Spleen (tissue), 11 donors: ENCODE measurements at regions not wholly inside any gene's neighbourhood (a gene's known extent, or its start where the extent isn't known, plus 50 kb on each side); places are given as distances from the start of the nearest gene placed in this dataset.
"Not testable (repeated sequence)": the region's sequence is repeated elsewhere in the genome, so short reads cannot be mapped to it uniquely, and the experiment has no call there.

Experiments
- DNase-seq: peaks from one replicate; pipeline ENCODE4 v3.0.0-alpha.2; 2020
- H3K27ac ChIP-seq, 8 donors: fragments of 200-600 bp; sonication (generic) in 7 of 8; 1 replicate in 4 of 8; 2 replicates in 4 of 8; pipeline versions ENCODE4 v1.5.0 to v1.8.0; 2016 to 2021; ENCODE audit warnings: inconsistent platforms in 4 of 8, mild to moderate bottlenecking in 4 of 8, moderate library complexity in 1 of 8
- H3K27me3 ChIP-seq, 7 donors: fragments of 200-600 bp; sonication (generic) in 6 of 7; replicated peaks in 1 of 7; 1 replicate in 4 of 7; 2 replicates in 3 of 7; pipeline versions ENCODE4 v1.5.0 to v1.8.0; 2016 to 2021; ENCODE audit warnings: inconsistent platforms in 3 of 7, mild to moderate bottlenecking in 1 of 7
- H3K36me3 ChIP-seq, 6 donors: fragments of 200-600 bp; sonication (generic) in 5 of 6; 1 replicate in 4 of 6; 2 replicates in 2 of 6; pipeline versions ENCODE4 v1.5.0 to v1.8.0; 2016 to 2021; ENCODE audit warnings: inconsistent platforms in 2 of 6
- H3K4me1 ChIP-seq, 6 donors: fragments of 200-600 bp; sonication (generic) in 5 of 6; 1 replicate in 3 of 6; 2 replicates in 3 of 6; pipeline versions ENCODE4 v1.5.0 to v1.8.0; 2016 to 2021; ENCODE audit warnings: inconsistent platforms in 3 of 6
- H3K4me3 ChIP-seq, 8 donors: fragments of 200-600 bp; sonication (generic) in 7 of 8; 1 replicate in 4 of 8; 2 replicates in 4 of 8; pipeline versions ENCODE4 v1.5.0 to v1.8.0; 2016 to 2021; ENCODE audit warnings: inconsistent platforms in 4 of 8, mild to moderate bottlenecking in 4 of 8, moderate library complexity in 2 of 8
- H3K9me3 ChIP-seq, 8 donors: fragments of 200-600 bp; sonication (generic) in 7 of 8; 1 replicate in 4 of 8; 2 replicates in 4 of 8; pipeline versions ENCODE4 v1.5.0 to v1.8.0; 2016 to 2021; ENCODE audit warnings: inconsistent platforms in 4 of 8
- CTCF ChIP-seq, 11 experiments: fragments of 200-600 bp in 7 of 11; fragments of 450-650 bp in 4 of 11; sonication (generic) in 4 of 11; IDR thresholded peaks in 8 of 11; conservative IDR thresholded peaks in 3 of 11; 1 replicate in 7 of 11; 2 replicates in 4 of 11; pipeline versions ENCODE4 v1.4.0 to v1.8.0; 2016 to 2021; ENCODE audit warnings: antibody characterized with exemption in 11 of 11, inconsistent platforms in 4 of 11, mild to moderate bottlenecking in 1 of 11
- POLR2A ChIP-seq, 3 donors: fragments of 450-650 bp; IDR thresholded peaks; one replicate each; pipeline ENCODE4 v1.5.1; 2017; ENCODE audit warnings: antibody characterized with exemption in 3 of 3, mild to moderate bottlenecking in 1 of 3
- POLR2AphosphoS5 ChIP-seq, 3 donors: sonication (generic); formaldehyde crosslinking; IDR thresholded peaks; one replicate each; pipeline ENCODE4 v1.5.1; 2017; ENCODE audit warnings: antibody characterized with exemption in 3 of 3
- WGBS, 5 donors: extraction: QIAGEN DNeasy Blood & Tissue Kit in 3 of 5; methylation state at CpG; one replicate each; pipeline versions ENCODE4 v1.1.5 to v1.1.7; 2013 to 2018; 5-methylcytosine and 5-hydroxymethylcytosine counted together
- intact Hi-C: fragments of 100-400 bp; cut with DNase I; formaldehyde crosslinking; loops from one replicate; pipeline ENCODE4 v1.15.0; 2023; ENCODE audit warnings: low total_unique reads
- donor health status: healthy with polysubstance abuse.
- donor health status: DM: no; HTN: no; CAD: no; lungs with moderate emphysema.
- donor health status: DM: no; HTN: no; CAD: no.
- donor health status: Bipolar disorder and iron deficiency.
- donor health status: healthy.
- donor health status: DM: no; HTN: no; CAD: no.
- donor health status: DM: yes; HTN: yes; CAD: no.

GRCh38 chr3:106108925-106109324 lies 240.1 kb upstream of the CBLB start:
- Histone ChIP-seq H3K4me3 (no peak overlapping the region), H3K4me1 (no peaks in the 10 kb centered on the region), H3K27me3 (no peaks in the 10 kb centered on the region), H3K9me3 (no peaks in the 10 kb centered on the region), H3K36me3 (no peaks in the 10 kb centered on the region), H3K27ac (no peak overlapping the region)
- 65 to 84% (median 72%) methylated on average over 2 of the region's 2 CpGs for WGBS, 5 donors
- no peak for TF ChIP-seq POLR2AphosphoS5 (IDR thresholded peaks at IDR 0.05)
- no peak for TF ChIP-seq POLR2A (IDR thresholded peaks at IDR 0.05)
- TF ChIP-seq CTCF (IDR thresholded peaks at IDR 0.05 in 8 of 11, conservative IDR thresholded peaks at IDR 0.05 in 3 of 11), result no peak
- intact Hi-C loops, result no loop called here
- DNase-seq, result no peak

DNA sequence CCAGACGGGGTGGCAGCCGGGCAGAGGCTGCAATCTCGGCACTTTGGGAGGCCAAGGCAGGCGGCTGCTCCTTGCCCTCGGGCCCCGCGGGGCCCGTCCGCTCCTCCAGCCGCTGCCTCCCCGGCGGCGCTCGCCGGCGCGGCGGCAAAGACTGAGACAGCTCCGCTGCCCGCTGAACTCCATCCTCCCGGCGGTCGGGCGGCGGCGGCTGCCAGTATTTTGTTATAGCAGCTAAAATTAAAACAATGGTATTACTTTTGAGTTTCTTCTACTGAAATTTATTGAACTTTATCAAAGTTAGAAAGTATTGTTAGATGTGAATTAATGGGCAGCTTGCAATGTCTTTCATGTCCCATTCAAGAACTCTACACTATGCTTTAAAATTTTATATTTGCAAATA lies 243.7 kb upstream of the CBLB start:
- H3K27me3 ChIP-seq, H3K9me3 ChIP-seq, H3K36me3 ChIP-seq, intact Hi-C loops, H3K4me1 ChIP-seq, H3K4me3 ChIP-seq, H3K27ac ChIP-seq, DNase-seq: not testable (repeated sequence)
- WGBS, 5 donors, result 91 to 99% (median 98%) methylated on average over 9 to 24 of the region's 26 CpGs

- WGBS, 5 donors, result 78 to 87% (median 84%) methylated on average over 1 of the region's 1 CpG
Observed at GRCh38 chr3:106113747-106114146, 244.9 kb upstream of the CBLB start.

GRCh38 chr3:106114220-106114619 lies 245.4 kb upstream of the CBLB start:
- no peak for TF ChIP-seq POLR2AphosphoS5 (IDR thresholded peaks at IDR 0.05)
- TF ChIP-seq CTCF (IDR thresholded peaks at IDR 0.05 in 8 of 11, conservative IDR thresholded peaks at IDR 0.05 in 3 of 11), result no peak
- TF ChIP-seq POLR2A (IDR thresholded peaks at IDR 0.05), result no peak
- 69 to 83% (median 81%) methylated on average over 1 of the region's 1 CpG for WGBS, 5 donors
- no peaks in the 10 kb centered on the region for H3K4me1 ChIP-seq
- no peaks in the 10 kb centered on the region for H3K9me3 ChIP-seq
- intact Hi-C loops, result no loop called here
- no peak overlapping the region for H3K4me3 ChIP-seq
- no peak overlapping the region for H3K27ac ChIP-seq
- no peaks in the 10 kb centered on the region for H3K36me3 ChIP-seq
- no peak for DNase-seq
- no peaks in the 10 kb centered on the region for H3K27me3 ChIP-seq

More at GRCh38 chr3:106113747-106114146, 244.9 kb upstream of the CBLB start:
- Histone ChIP-seq H3K4me3 (no peak overlapping the region), H3K9me3 (no peaks in the 10 kb centered on the region), H3K27me3 (no peaks in the 10 kb centered on the region), H3K27ac (no peak overlapping the region), H3K36me3 (no peaks in the 10 kb centered on the region), H3K4me1 (no peaks in the 10 kb centered on the region)
- TF ChIP-seq POLR2AphosphoS5 (IDR thresholded peaks at IDR 0.05) (no peak), CTCF (IDR thresholded peaks at IDR 0.05 in 8 of 11, conservative IDR thresholded peaks at IDR 0.05 in 3 of 11) (no peak), POLR2A (IDR thresholded peaks at IDR 0.05) (no peak)
- no peak for DNase-seq
- intact Hi-C loops, result no loop called here

DNA sequence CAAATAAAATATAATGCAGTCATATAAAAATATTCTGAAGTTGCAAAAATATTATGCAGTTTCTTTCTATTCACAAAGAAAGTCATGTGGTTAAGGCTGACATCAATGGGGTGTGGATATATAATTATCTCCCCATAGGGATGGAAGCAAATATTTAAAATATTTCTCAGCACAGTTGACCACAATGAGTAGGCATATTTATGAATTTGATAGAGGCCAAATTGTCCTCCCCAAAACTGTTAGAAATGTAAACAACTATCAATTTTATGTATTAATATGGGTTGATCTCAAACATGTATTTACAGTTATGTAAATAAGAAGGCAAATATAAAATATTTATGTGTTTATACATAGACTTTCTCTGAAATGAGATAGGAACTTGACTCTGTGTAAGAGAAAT lies 246.0 kb upstream of the CBLB start:
- no peaks in the 10 kb centered on the region for H3K36me3 ChIP-seq
- no peak for TF ChIP-seq CTCF (IDR thresholded peaks at IDR 0.05 in 8 of 11, conservative IDR thresholded peaks at IDR 0.05 in 3 of 11)
- no peak for TF ChIP-seq POLR2A (IDR thresholded peaks at IDR 0.05)
- no peak for TF ChIP-seq POLR2AphosphoS5 (IDR thresholded peaks at IDR 0.05)
- no peak for DNase-seq
- H3K4me3 ChIP-seq, result no peak overlapping the region
- no peak overlapping the region for H3K27ac ChIP-seq
- no peaks in the 10 kb centered on the region for H3K4me1 ChIP-seq
- no peaks in the 10 kb centered on the region for H3K9me3 ChIP-seq
- intact Hi-C loops, result no loop called here
- no peaks in the 10 kb centered on the region for H3K27me3 ChIP-seq
